Astrocyte of the hippocampus (primary cell): ENCODE measurements at regions not wholly inside any gene's neighbourhood (a gene's known extent, or its start where the extent isn't known, plus 50 kb on each side); places are given as distances from the start of the nearest gene placed in this dataset.
"Not testable (repeated sequence)": the region's sequence is repeated elsewhere in the genome, so short reads cannot be mapped to it uniquely, and the experiment has no call there.

Experiments
- DNase-seq: peaks from one replicate; pipeline ENCODE4 v3.0.0; 2011; ENCODE audit warnings: low read depth, low spot score

- peak; percentile 86 for DNase-seq
Observed at GRCh38 chr13:80083081-80083852, 257.7 kb downstream of the SPRY2 start.

DNA sequence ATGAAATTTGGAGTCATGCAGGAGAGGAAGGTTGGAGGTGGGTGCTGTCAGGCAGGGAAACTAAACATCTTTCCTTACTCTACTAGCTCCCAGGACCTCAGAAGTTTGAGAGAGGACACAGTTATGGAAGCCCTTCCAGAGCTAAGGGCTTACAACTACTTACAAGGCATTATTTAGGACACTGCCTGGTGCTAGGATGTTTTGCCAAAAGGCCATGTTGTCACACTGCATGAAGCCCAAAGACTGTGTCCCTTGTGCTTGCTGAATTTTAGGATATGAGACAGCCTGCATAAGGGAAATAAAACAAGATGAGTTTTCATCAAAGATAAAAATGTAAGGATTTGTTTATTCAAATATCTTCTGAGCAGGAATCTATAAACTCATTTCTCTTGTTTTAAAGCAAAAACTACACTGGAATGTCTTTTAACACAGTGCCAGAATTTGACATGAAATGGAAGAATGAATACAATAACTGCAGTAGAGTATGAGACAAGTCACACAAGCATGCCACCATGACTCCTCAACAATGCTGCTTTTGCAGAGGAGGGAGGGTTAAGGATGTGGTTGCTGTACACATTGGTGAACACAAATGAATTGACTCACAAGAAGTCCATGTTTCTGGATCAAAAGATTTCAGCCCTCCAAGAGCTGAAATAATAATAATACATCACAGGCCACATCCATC, 258.4 kb downstream of the SPRY2 start:
- peak; percentile 74 for DNase-seq

GRCh38 chr13:80074811-80075210, 266.1 kb downstream of the SPRY2 start:
- DNase-seq, result no peak

DNA sequence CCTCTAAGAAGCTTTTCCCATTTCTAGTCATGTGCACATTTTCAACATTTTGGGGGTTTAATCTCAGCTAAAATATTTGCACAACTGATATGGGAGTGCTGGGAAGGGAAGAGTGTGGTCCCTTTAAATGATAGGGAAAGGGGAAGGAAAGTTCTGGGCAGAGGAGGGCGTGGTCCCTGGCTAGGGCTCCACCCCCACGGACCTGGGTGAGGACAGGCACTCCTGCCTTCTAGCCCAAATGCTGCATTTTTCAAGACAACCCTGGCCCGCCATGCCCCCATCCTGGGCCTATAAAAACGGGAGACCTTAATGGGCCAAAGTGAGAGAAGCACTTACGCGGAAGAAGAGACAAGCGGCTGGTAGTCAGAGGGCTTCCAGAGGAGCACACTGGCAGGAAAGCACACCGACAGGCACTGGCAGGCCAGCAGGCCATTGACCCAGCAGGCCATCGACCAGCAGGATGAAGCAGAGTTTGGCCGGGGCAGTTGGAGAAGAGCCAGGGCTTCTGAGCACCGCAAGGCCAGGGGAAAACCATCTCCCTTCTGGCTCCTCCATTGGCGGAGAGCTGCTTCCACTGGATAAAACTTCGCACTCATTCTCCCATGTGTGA, 266.7 kb downstream of the SPRY2 start:
- no peak for DNase-seq

- DNase-seq, result no peak
Observed at GRCh38 chr13:80072231-80072630, 268.7 kb downstream of the SPRY2 start.

- DNase-seq, result no peak
Observed at GRCh38 chr13:80070024-80070703, 270.8 kb downstream of the SPRY2 start.

DNA sequence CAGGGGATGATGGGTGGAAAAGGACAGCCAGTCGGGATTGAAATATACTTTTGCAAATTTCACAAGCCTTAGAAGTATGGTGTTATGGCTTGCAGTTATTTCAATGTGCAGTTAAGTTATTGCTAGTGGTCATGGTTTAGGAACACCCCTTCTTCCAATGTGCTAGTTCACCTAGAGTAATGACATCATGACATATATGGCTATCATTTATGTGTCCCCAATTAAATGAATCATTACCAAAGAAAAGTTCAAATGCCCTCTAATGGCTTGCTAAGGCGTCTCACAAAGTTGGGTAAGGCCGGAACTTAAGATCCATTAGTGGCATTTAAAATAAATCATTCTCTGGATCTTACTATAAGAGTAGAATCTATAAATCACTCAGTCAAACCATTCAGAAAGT, 271.6 kb downstream of the SPRY2 start:
- DNase-seq, result no peak

DNA sequence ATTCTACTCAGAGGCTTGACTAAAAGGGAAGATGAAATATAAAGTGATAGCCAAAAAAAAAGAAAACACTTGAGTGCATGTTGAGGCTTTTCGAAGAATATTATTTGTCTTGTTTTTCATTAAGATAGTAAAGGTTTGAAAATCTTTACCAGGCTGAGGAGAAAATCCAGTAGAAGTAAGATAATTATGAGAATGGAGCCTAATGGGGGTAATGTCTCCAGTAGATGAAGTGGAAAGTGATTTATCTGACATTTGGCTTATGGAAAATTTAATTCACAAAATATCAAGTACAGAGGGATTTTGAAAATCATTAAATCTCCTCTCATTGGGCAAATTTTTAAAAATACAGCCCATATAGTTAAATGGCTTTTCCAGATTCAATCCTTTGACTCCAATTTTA, 274.9 kb downstream of the SPRY2 start:
- DNase-seq, result no peak

DNA sequence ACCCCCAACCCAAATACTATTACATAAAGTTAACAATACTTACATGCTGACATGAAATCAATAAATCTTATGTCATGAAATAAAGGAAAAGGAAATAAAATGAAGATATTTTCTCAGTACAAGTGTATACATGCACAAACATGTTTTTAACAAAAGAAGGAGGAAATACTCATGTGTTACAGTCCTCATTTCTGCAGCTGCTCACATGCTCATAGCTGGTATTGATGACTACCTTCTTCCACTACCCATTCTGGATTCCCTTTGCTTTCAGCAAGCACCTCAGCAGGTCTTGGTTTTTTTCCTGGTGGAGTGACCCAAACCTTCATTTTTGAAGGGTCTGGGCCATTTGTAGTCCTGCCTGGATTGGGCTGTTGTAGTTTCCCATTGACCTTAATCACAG, 278.5 kb downstream of the SPRY2 start:
- not testable (repeated sequence) for DNase-seq

DNA sequence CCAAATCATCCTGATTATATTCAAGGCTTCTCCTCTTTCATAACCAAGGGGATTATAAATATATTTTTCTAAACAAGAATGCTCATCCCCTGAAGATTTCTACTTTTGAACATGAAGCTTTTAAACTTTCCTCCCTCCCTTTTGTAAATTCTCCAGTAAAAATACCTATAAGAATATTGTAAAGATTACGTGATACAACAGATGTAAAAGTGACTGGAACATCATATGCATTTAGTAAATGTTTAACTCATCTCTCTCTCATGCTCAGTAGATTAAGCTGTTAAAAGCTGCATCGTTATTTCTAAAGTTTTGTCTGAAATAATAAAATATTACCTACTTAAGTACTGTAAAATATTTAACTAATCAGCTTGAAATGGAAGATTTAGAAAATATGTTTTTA, 281.1 kb downstream of the SPRY2 start:
- no peak for DNase-seq

DNA sequence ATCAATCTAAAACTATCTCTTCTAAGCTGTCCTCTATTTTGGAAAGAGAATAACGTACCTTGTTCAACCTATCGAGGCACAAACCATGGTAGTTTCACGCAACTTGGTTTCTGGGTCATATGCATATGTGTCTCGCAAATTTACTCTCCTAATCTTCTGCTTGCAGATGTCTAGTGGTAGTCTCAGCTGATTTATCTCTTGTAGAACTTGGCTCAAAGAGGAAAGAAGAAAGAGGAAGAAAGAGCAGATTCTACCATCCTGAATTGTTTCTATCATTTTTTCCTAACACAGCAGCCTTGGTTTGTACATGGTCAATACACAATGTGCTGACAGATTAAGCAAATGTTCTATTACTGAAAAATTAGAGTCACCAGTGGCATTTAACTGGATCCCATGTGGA, 282.3 kb downstream of the SPRY2 start:
- no peak for DNase-seq

GRCh38 chr13:80055847-80056246, 285.1 kb downstream of the SPRY2 start:
- DNase-seq, result peak; percentile 39

DNA sequence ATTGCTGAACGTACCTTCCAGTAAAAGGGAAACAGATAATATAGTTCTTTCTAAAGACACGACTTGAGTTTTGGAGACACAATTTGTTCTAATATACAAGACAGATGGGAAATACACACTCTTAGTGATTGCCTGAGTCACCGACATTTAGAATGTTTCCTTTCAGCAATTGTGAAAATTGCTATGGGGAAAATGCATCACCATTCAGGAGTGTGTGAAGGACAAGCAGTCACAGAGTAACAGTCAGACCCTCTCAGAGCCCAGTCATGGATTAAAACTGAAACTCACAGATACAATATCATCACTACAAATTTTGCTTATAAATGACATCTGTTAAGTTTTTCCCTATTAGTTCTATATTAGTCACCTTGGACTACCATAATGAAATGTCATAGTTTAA, 286.1 kb downstream of the SPRY2 start:
- DNase-seq, result peak; percentile 27

DNA sequence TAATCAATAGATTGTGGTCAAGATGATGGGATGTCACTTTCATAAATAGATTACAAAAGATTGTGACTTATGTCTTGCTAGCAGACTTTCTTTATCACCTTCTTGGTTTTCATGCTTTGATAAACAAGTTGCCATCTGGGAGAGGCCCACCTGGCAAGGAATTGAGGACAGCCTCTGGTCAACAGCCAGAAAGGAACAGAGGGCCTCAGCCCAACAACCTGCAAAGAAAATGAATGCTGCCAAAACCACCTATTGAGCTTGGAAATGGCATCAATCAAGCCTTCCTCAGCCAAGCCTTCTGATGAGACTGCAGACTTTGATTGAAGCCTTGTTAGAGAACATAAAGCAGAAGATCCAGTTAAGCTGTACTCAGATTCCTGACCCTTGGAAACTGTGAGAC, 288.6 kb downstream of the SPRY2 start:
- DNase-seq, result no peak

GRCh38 chr13:80050252-80050651, 290.7 kb downstream of the SPRY2 start:
- DNase-seq, result peak; percentile 38

- peak; percentile 93 for DNase-seq
Observed at GRCh38 chr13:80048802-80049201, 292.1 kb downstream of the SPRY2 start.

DNA sequence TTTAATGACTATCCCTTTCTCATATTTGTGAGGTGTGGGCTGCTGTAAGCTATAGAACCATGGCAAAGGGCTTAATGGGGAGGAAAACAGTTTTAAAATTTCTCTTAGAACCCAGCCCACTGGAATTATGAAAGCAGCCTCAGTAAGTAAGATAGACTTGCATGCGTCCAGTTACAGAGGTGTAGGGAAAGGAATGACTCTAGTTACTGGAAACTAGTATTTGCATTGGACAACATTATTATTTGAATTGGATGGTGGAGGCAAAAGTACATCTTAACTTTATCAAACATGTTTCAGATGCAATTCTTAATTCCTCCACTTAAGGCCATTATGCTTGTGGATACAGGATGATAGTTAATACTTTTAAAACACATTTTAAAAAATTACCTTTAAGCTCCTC, 292.9 kb downstream of the SPRY2 start:
- DNase-seq, result peak; percentile 48

- peak; percentile 95 for DNase-seq
Observed at GRCh38 chr13:80047406-80047805, 293.5 kb downstream of the SPRY2 start.

DNA sequence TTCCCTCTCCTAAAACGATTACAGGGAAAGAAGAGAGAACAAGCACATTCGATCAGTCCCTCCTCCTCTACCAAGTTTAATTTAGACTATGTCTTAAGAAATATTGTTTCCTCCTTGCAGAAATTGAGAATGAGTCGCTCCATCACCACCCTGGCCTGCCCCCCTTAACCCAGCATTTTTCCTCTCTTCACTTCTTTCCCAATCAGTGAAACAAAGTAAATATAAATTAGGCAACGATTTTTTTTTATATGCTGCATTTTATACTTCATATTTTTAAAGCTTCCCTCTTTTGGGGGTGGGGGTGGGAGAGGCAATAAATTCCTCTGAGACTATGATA, 300.0 kb downstream of the SPRY2 start:
- DNase-seq, result no peak

DNA sequence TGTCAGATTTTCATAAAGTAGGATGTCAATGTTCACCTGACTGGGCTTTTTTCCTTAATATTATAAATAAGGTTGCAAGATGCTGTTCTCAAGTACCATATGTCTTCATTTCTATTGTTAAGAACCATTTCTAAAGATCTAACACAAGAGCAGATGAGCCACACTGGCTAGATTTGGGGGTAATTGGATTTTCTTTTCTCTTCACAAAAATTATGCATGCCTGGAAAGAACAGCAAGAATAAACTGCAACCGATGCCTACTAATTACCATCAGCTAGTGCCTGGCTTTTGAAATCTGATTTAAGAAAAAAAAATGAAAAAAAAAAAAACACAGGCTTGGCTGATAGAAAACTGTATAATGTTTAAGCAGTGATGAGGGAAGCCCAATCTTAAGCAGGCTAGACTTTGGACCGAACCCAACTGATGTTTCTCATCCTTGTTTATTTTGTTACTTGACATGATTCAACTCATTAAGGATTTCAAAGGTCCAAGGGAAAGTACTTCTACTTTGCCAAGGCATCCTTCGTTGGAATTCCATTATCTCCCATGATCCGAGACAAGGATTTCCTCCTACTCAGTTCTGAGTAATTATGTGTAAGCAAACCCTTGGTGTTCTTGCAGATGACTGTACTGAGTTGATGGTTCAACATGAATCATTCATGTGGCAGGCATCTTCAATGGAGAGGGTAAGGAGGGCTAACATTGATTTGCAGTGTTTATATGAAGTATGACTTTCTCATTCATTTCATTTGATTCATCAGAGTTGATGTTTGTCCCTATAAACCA, 300.5 kb downstream of the SPRY2 start:
- DNase-seq, result peak; percentile 85

- no peak for DNase-seq
Observed at GRCh38 chr13:80039000-80039399, 301.9 kb downstream of the SPRY2 start.

- no peak for DNase-seq
Observed at GRCh38 chr13:80038371-80038770, 302.6 kb downstream of the SPRY2 start.
